GM12801 (cell line): ENCODE measurements at regions not wholly inside any gene's neighbourhood (a gene's known extent, or its start where the extent isn't known, plus 50 kb on each side); places are given as distances from the start of the nearest gene placed in this dataset.

Experiments used
- TF ChIP-seq, protein P1 (sequence below): IDR thresholded peaks from one replicate; pipeline ENCODE4 v1.5.1; 2011; ENCODE audit warnings: control low read depth; ENCODE audit not compliant: insufficient read length; ENCODE audit errors: extremely low read depth

DNA sequence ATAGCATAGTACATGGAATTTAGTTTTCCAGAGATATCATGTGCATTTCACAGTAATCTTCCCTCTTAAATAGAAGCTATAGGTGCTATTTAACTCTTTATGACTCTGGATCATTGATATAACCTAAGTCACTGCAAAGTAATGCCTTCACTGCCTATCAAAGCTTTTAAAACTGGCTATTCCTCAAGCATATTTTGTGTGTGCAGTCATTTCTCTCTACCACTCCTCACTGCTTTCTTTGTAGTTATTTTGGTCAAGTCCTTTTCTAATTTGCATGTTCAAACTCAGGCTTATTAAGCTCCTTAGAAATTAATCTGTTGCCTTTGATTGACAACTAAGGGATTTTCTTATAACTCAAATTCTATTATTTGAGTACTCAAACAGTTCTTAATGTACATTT is 79.4 kb upstream of the PLEKHG7 start:
- TF ChIP-seq, protein P1, sequence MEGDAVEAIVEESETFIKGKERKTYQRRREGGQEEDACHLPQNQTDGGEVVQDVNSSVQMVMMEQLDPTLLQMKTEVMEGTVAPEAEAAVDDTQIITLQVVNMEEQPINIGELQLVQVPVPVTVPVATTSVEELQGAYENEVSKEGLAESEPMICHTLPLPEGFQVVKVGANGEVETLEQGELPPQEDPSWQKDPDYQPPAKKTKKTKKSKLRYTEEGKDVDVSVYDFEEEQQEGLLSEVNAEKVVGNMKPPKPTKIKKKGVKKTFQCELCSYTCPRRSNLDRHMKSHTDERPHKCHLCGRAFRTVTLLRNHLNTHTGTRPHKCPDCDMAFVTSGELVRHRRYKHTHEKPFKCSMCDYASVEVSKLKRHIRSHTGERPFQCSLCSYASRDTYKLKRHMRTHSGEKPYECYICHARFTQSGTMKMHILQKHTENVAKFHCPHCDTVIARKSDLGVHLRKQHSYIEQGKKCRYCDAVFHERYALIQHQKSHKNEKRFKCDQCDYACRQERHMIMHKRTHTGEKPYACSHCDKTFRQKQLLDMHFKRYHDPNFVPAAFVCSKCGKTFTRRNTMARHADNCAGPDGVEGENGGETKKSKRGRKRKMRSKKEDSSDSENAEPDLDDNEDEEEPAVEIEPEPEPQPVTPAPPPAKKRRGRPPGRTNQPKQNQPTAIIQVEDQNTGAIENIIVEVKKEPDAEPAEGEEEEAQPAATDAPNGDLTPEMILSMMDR = no peak

GRCh38 chr12:92621833-92622232 is 81.0 kb upstream of the PLEKHG7 start:
- TF ChIP-seq, protein P1 = no peak

DNA sequence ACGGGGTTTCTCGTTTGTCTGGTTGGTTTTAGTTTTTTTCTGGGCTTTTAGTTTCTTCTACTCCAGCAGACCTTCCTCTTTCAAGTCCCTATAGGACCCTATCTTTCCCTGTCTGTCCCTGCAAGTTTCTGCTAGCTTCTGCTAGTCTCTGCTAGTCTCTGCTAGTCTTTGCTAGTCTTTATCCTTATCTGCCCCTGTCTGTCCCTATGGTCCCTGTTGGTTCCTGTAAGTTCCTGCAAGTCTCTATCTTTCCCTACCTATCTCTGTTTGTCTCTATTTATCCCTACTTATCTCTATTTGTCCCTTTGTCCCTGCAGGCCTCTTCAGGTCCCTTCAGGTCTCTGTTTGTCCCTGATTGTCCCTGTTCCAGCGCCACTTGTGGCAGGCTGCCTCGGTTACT is 81.5 kb upstream of the PLEKHG7 start:
- TF ChIP-seq, protein P1 = no peak

DNA sequence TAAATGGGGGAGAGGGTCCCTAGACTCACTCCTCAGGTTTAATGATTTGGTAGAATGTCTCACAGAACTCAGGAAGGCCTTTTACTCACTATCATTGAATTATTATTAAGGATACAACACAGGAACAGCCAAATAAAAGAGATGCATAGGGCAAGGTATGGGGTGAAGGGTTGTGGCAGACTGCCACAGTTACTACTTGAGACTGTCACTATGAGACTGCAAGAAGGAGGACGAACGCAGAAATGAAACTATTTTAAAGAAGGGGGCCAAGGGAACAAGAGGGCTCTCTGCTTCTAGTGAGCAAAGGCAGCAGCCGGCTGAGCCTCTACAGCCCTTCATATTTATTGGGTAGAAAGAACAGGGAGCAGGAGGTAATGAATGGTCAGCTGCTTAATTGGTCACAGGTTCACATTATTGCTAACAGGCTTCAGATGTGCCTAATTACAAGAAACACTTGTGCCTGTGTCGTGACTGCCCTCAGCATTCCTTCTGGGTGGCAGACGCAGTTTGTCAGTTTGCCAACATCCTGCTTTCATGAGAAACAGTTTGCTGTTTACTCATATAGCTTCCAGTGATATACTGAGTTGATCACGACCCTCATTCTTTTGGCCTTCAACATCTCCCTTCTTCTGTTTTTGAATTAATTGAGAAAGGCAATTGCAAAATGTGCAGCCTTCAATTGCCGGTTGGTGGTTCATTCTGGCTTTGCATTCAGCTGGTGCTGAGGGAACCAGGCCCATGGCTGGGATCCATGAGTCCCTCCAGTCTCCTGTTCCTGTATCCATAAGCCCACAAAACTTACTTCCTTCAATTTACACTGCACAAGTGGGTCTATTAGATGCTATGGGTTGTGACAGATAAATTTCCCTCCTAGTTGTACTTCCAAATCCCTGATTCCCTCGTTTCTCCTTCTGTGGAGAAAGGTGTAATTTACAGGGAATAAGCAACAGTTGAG is 82.8 kb upstream of the PLEKHG7 start:
- TF ChIP-seq, protein P1 = no peak

- TF ChIP-seq, protein P1 = no peak
These were observed 83.8 kb upstream of the PLEKHG7 start for GRCh38 chr12:92619026-92619425.

- TF ChIP-seq, protein P1 = no peak
These were observed 87.1 kb upstream of the PLEKHG7 start for GRCh38 chr12:92615703-92616102.

GRCh38 chr12:92615086-92615485 is 87.7 kb upstream of the PLEKHG7 start:
- TF ChIP-seq, protein P1 = no peak
